ENCODE measurements at regions not wholly inside any gene's neighbourhood (a gene's known extent, or its start where the extent isn't known, plus 50 kb on each side); places are given as distances from the start of the nearest gene placed in this dataset.
A peak's percentile ranks its signal among the peaks of the same experiment; 100 is the strongest.

- DNase-seq, result no peak
These were observed 95.8 kb downstream of the BDNF start for GRCh38 chr11:27604416-27604815.

DNA sequence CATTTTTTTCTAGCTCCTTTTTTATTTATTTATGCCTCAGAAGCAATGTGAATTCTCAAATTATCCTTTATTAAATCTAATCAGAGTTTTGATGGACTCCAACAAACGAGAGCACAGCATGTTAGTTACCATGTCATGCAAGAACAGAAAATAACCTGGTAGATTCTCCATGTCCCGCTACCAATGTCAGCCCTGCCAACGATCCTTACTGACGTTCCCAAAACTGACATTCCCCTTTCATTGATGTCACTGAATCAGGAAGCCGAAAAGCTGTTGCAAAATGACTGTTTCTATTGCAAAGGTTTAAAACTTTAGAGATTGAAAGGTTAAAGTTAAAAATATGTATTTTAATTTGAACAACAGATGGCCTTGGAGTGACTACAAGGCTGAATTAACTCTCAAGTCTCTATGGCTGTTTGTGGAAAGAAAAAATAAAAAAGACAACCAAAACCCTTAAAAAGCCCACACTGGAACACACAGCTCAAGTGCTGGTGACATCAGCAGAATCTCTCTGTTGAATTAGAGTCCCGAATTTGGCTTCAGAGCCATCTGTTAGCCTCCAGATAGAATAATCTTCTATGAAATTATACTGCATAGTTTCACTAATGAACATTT, 96.8 kb downstream of the BDNF start:
- no peak for DNase-seq

- no peak for DNase-seq
These were observed 94.1 kb upstream of the LIN7C start for GRCh38 chr11:27600656-27601055.

GRCh38 chr11:27599217-27599616, 92.6 kb upstream of the LIN7C start:
- no peak for DNase-seq

DNA sequence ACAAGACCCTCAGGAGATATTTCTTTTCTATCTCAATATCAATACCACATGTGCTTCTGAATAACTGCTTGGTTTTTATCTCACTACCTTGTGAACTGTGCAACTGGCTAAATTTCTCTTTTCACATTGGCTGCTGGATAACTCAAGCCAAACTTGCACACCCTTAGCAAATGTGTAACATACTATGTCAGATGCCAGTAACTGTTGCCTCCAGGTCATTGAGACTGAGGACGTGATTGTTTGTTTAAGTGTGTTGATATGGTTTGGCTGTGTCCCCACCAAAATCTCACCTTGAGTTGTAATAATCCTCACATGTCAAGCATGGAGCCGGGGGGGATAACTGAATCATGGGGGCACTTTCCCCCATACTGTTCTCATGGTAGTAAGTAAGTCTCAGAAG, 90.2 kb upstream of the LIN7C start:
- DNase-seq, result no peak

GRCh38 chr11:27596388-27596787, 89.8 kb upstream of the LIN7C start:
- no peak for DNase-seq

DNA sequence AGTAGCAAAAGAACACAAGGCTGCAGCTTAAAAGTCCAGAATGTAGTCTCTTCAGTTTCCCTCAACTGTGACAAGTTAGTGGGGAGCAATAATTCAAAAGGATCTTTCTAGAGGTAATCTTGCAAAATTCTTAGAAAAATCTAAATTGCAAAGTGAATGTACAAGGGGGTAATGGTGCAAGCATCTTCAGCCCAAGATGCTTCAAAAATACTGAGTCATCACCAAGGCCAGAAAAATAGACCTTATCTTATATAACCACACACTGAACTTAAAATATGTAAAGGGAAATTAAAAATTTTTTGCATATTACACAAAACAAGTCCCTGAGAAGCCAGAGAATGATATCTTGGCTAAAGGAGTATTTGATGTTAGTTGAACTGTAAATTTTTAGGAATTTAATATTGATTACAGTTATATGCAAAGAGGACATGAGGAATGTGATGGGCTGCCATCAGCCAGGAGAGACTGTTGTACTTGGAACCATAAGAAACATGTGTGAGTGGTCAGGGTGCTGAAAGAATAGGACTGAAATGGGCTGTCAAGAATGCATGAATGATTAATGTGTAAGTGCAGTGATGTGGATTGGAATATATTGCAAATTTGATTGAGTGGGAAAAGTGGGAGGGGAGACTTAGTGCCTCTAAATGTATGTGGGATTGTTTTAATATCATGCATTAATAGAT, 85.7 kb upstream of the LIN7C start:
- DNase-seq, result no peak

DNA sequence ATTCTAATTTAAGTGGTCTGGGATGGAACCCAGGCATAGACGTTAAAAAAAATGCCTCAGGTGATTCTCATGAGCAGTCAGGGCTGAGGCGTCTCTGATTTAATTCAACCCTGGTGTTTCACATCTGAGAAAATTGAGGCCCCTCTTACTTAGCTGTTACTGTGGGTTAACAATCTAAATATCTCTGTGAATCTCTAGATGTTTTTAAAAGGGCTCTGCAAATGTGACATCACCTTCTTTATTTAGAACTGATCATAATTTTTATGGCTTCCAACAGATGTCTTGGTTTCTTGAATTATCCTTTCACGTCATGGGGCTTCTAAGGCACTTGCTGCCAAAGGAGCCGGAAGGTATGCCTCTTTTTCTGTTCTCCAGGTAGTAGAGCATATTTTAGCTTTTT, 76.1 kb upstream of the LIN7C start:
- no peak for DNase-seq

DNA sequence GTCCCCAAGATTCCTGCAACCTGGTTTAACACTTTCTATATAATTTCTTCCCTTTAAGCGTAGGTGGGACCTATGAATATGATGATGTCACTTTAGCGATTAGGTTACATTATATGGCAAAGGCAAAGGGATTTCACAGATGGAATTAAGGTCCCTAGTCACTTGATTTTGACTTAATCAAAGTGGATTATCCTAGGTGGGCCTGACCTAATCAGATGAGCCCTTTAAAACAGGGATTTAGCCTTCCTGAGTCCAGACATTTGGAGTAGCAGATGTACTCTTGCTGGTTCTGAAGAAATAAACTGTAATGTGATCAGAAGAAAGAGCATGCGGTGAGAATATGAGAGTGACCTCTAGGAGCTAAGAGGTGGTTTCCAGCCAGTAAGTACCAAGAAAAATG, 67.8 kb upstream of the LIN7C start:
- no peak for DNase-seq

- DNase-seq, result no peak
These were observed 66.5 kb upstream of the LIN7C start for GRCh38 chr11:27573024-27573423.

DNA sequence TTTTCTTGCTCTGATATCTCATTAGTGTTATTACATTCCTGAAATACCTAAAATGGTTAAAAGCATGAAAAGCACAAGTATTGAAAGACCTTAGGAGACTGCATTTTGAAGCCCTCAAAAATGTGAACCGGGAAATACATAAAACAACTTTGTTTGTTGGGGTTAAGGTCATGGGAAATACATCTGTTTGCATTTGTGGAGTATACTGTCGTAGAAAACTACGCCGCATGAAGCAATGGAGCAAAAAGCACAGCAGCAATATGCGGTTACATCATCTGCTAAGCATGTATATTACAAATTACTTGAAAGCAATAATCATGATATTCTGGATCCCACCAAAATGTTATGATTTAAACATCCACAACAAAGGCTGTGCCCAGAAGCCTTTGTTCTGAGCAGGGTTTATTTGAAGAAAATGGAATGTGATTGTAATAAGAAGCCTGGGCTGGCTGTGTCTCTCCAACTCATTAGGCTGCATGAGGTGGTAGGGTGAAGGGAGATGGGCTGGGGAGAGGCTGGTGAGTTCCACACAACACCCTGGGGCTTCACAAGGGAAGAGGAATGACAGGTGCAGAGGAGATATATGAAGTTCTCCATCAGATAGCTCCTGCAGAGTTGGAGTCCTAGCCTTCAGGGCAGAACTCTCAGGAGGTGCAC, 64.7 kb upstream of the LIN7C start:
- peak; percentile 64 for DNase-seq

GRCh38 chr11:27570542-27570941, 64.0 kb upstream of the LIN7C start:
- DNase-seq, result no peak

- no peak for DNase-seq
These were observed 57.1 kb upstream of the LIN7C start for GRCh38 chr11:27563641-27564040.

- DNase-seq, result no peak
These were observed 56.6 kb upstream of the LIN7C start for GRCh38 chr11:27563201-27563600.

DNA sequence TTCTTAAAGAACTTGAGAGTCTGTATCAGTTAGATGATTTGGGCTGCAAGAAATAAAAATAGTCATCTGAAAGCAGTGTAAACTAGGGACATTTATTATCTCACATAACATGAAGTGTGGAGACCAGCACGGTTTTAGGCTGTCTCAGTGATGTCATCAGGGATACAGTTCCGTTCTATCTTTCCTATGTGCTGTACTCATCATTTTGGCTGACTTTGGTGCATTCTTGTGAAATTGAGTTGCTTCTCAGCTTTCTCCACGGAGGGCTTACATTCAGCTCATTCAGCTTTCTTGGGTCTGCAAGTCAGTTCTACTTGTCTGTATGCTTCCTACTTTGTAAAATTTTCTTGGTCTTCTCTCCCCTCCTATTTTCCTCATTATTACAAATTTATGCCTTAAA, 51.8 kb upstream of the LIN7C start:
- no peak for DNase-seq

GRCh38 chr11:27557226-27557625, 50.7 kb upstream of the LIN7C start:
- no peak for DNase-seq
